ENCODE measurements at regions not wholly inside any gene's neighbourhood (a gene's known extent, or its start where the extent isn't known, plus 50 kb on each side); places are given as distances from the start of the nearest gene placed in this dataset.

DNA sequence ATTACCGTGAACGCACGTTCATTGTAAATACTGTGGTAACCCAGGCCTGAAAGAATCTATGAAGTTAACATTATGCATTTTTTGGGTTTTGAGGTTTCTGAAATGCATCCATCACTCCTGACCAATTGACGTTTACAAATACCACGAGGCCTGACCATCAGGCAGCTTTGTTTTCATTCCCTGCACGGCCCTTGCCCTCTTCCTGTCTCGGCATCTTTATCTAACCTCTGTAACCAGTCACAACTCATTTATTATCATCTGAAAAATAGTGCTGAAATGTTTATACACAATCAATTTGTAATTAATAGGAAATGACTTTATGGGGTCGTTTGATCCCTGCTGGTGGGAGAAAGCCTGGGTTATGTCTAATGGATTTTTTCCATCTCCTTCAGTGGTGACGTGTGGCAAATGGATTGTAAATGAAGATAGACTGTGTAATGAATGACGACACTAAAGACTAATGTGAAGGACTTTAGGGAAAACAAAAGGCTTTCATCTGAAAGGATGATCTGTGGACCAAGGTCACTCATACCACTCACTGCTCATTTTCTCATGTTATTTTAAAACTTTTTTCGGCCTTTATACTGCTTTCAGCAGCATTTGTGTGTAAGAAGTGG lies 102.7 kb upstream of the SORBS2 start:
- Mint-ChIP-seq H3K27me3 (peaks cover 3% of the 10 kb centered on the region), H3K27ac (no peak overlapping the region), H3K4me1 (no peaks in the 10 kb centered on the region), H3K36me3 (ENCODE audit: low read depth) (no peaks in the 10 kb centered on the region), H3K4me3 (no peak overlapping the region), H3K9me3 (no peaks in the 10 kb centered on the region)
- ChIA-PET POLR2A (no interaction called here), CTCF (no interaction called here)
- DNase-seq (no peak), ATAC-seq (ENCODE audit: low read depth) (no peak)
- intact Hi-C loops (cut with micrococcal nuclease): no loop called here
- TF ChIP-seq, protein P1, sequence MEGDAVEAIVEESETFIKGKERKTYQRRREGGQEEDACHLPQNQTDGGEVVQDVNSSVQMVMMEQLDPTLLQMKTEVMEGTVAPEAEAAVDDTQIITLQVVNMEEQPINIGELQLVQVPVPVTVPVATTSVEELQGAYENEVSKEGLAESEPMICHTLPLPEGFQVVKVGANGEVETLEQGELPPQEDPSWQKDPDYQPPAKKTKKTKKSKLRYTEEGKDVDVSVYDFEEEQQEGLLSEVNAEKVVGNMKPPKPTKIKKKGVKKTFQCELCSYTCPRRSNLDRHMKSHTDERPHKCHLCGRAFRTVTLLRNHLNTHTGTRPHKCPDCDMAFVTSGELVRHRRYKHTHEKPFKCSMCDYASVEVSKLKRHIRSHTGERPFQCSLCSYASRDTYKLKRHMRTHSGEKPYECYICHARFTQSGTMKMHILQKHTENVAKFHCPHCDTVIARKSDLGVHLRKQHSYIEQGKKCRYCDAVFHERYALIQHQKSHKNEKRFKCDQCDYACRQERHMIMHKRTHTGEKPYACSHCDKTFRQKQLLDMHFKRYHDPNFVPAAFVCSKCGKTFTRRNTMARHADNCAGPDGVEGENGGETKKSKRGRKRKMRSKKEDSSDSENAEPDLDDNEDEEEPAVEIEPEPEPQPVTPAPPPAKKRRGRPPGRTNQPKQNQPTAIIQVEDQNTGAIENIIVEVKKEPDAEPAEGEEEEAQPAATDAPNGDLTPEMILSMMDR (IDR thresholded peaks at IDR 0.05): no peak

DNA sequence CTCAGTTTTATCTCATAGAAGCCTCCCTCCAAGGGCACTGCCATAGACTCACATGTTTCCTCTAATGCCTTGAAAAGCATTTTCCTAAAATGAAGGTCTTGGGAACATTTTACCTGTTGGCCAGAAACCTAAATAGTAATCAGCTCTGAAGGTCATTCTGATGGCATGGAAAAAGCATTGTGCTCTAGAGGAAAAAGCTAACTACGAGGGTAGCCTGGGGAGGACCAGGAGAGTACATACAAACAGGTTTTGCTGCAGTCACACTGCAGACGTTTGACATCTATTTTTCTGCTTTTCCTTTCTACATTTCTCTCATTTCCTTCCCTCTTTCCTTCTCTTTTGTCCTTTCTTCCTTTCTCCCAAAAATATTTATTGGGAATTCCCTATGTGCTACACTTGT lies 103.3 kb upstream of the SORBS2 start:
- intact Hi-C loops (cut with micrococcal nuclease): no loop called here
- ATAC-seq (ENCODE audit: low read depth): no peak

DNA sequence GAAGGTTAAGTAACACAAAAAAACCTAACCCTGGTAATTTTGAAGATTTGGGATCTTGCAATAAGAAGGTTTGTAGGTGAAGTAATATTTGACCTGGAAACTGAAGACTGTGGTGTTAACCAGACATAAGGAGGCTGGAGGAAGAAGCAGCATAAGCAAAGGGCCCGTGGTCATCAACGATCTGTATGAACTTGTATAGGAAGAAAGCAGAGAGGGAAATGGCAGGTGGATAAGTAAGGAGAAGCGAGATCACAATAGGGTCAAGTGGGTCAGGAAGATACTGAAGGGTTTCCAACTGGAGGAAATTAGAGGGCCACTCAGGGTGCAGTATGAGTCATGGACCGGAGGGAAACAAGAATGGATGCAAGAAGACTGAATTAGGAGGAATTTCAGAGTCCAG lies 103.8 kb upstream of the SORBS2 start:
- no peak overlapping the region for H3K27ac Mint-ChIP-seq
- H3K27me3 Mint-ChIP-seq: no peaks in the 10 kb centered on the region
- no peak overlapping the region for H3K4me3 Mint-ChIP-seq
- no peaks in the 10 kb centered on the region for H3K9me3 Mint-ChIP-seq
- ATAC-seq (ENCODE audit: low read depth) (no peak), DNase-seq (no peak)
- intact Hi-C loops (cut with micrococcal nuclease): no loop called here
- TF ChIP-seq, protein P1 (IDR thresholded peaks at IDR 0.05): no peak
- ChIA-PET POLR2A (no interaction called here), CTCF (no interaction called here)
- H3K36me3 Mint-ChIP-seq (ENCODE audit: low read depth): no peaks in the 10 kb centered on the region
- no peaks in the 10 kb centered on the region for H3K4me1 Mint-ChIP-seq

More for the DNA sequence above, 103.3 kb upstream of the SORBS2 start:
- DNase-seq: no peak
- H3K4me3 Mint-ChIP-seq: no peak overlapping the region
- POLR2A ChIA-PET: no interaction called here
- TF ChIP-seq, protein P1 (IDR thresholded peaks at IDR 0.05): no peak
- CTCF ChIA-PET: no interaction called here
- H3K27ac Mint-ChIP-seq: no peak overlapping the region
- no peaks in the 10 kb centered on the region for H3K4me1 Mint-ChIP-seq
- peaks cover 2% of the 10 kb centered on the region for H3K27me3 Mint-ChIP-seq
- no peaks in the 10 kb centered on the region for H3K36me3 Mint-ChIP-seq (ENCODE audit: low read depth)
- no peaks in the 10 kb centered on the region for H3K9me3 Mint-ChIP-seq

DNA sequence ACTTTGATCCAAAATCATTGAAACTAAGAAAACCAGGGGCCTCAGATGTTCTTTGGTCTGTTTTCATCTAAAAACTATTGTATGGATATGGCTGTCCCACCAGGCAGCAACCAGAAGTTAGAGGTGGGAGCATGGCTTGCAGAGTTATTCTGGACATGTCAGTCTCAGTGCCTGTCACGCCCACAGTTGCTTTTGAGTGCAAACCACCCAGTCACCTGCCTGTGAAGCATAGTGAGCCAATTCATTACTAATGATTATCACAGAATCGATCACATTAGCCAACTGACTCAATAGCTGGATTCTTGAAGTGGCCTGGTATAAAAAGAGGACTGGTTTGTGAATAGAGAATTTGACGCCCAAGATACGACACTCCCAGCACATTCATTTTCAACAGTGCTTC lies 104.2 kb upstream of the SORBS2 start:
- CTCF ChIA-PET: no interaction called here
- POLR2A ChIA-PET: no interaction called here
- no peaks in the 10 kb centered on the region for H3K36me3 Mint-ChIP-seq (ENCODE audit: low read depth)
- no peaks in the 10 kb centered on the region for H3K27me3 Mint-ChIP-seq
- TF ChIP-seq, protein P1 (IDR thresholded peaks at IDR 0.05): no peak
- ATAC-seq (ENCODE audit: low read depth) (no peak), DNase-seq (no peak)
- no peak overlapping the region for H3K4me3 Mint-ChIP-seq
- H3K27ac Mint-ChIP-seq: no peak overlapping the region
- intact Hi-C loops (cut with micrococcal nuclease): no loop called here
- H3K4me1 Mint-ChIP-seq: no peaks in the 10 kb centered on the region
- no peaks in the 10 kb centered on the region for H3K9me3 Mint-ChIP-seq

DNA sequence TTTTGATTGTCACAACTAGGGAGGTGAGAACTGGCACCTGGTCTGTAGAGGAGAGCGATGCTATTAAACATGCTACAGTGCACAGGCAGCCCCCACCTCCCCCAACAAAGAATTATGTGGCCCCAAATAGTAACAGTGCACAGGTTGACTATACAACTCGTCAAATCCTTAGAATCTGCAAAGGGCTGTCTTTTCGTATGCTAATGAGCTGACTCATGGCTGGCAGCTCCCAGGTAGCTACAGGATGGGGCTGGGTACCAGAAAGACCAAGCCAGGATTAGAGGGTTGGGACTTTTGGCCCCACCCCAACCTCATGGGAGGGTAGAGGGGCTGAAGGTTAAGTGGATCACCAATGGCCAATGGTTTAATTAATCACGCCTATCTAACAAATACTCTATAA lies 104.7 kb upstream of the SORBS2 start:
- TF ChIP-seq, protein P1 (IDR thresholded peaks at IDR 0.05): no peak
- no peak for ATAC-seq (ENCODE audit: low read depth)
- Mint-ChIP-seq H3K4me1 (no peaks in the 10 kb centered on the region), H3K36me3 (ENCODE audit: low read depth) (no peaks in the 10 kb centered on the region), H3K9me3 (no peaks in the 10 kb centered on the region), H3K27me3 (peaks cover 2% of the 10 kb centered on the region), H3K27ac (no peak overlapping the region), H3K4me3 (no peak overlapping the region)
- CTCF ChIA-PET: no interaction called here
- intact Hi-C loops (cut with micrococcal nuclease): no loop called here
- no peak for DNase-seq
- POLR2A ChIA-PET: interaction anchor here (0.6 kb wide), 1 partner anchor 59 kb away, joined by 9 read pairs; no protein-coding TSS in a partner anchor

Measured in activated B cell treated with CpG ODN at 0.5 μM for 24 hours (primary cell).